ENCODE measurements at regions not wholly inside any gene's neighbourhood (a gene's known extent, or its start where the extent isn't known, plus 50 kb on each side); places are given as distances from the start of the nearest gene placed in this dataset.

DNA sequence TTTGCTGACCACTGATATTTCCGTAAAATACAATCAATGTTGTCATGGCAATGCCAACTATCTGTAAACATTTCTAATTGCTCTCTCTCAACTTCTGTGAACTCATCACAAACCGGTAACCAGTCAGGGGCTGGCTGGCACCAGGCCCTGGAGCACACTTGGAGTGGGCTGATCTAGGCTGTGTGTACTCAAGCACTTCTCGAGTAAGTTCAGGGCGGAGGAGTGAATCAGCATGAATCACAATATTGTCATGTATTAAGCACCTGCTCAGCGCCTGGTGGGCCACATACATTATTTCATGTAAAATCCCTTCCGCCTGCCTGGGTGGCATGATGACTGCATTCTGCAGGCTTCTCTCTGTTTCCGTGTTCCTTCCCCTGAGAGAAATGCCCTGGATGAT, 212.4 kb downstream of the FOXD2 start:
- Histone ChIP-seq H3K9me3 (ENCODE audit: control insufficient read depth in 5 of 5, low read length in 5 of 5) (no peaks in the 10 kb centered on the region), H3K27me3 (ENCODE audit: control insufficient read depth in 5 of 5, insufficient read depth in 4 of 5, low read length in 5 of 5) (peaks cover 0 to 13% (median 3%) of the 10 kb centered on the region in 5 donors), H3K36me3 (ENCODE audit: control insufficient read depth in 5 of 5, insufficient read depth in 5 of 5, low read length in 5 of 5) (no peaks in the 10 kb centered on the region), H3K4me1 (ENCODE audit: control insufficient read depth in 5 of 5, insufficient read depth in 5 of 5, low read length in 5 of 5) (peaks cover 0 to 5% (median 0%) of the 10 kb centered on the region in 5 donors), H3K27ac (ENCODE audit: low read depth, low read length) (no peak overlapping the region), H3K9ac (ENCODE audit: low read length in 5 of 5) (no peak overlapping the region), H3K4me3 (ENCODE audit: low read depth in 1 of 5, low read length in 5 of 5) (no peak overlapping the region)

DNA sequence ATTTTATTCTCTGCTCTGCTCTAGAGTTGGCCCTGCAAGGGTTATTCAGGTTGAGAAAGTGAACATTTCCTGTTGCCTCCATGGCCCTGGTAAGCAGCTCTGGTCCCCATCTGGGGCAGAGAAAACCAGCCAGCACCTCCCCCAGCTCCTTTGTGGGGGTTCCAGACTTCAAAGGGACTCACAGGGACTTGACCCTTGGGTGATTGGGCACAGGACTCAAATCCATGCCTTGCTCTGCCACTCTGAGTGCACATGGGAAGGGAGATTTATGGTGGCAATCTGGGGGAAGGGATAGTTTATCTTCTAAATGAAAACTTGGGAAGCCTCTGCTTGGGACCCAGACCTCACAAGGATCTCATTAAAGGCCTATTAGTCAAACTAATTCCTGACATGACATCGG, 212.8 kb downstream of the FOXD2 start:
- Histone ChIP-seq H3K27me3 (ENCODE audit: control insufficient read depth in 5 of 5, insufficient read depth in 4 of 5, low read length in 5 of 5) (peaks cover 0 to 12% (median 3%) of the 10 kb centered on the region in 5 donors), H3K9ac (ENCODE audit: low read length in 5 of 5) (no peak overlapping the region), H3K36me3 (ENCODE audit: control insufficient read depth in 5 of 5, insufficient read depth in 5 of 5, low read length in 5 of 5) (no peaks in the 10 kb centered on the region), H3K27ac (ENCODE audit: low read depth, low read length) (no peak overlapping the region), H3K9me3 (ENCODE audit: control insufficient read depth in 5 of 5, low read length in 5 of 5) (no peaks in the 10 kb centered on the region), H3K4me1 (ENCODE audit: control insufficient read depth in 5 of 5, insufficient read depth in 5 of 5, low read length in 5 of 5) (peaks cover 0 to under 1% (median 0%) of the 10 kb centered on the region in 5 donors), H3K4me3 (ENCODE audit: low read depth in 1 of 5, low read length in 5 of 5) (no peak overlapping the region)

DNA sequence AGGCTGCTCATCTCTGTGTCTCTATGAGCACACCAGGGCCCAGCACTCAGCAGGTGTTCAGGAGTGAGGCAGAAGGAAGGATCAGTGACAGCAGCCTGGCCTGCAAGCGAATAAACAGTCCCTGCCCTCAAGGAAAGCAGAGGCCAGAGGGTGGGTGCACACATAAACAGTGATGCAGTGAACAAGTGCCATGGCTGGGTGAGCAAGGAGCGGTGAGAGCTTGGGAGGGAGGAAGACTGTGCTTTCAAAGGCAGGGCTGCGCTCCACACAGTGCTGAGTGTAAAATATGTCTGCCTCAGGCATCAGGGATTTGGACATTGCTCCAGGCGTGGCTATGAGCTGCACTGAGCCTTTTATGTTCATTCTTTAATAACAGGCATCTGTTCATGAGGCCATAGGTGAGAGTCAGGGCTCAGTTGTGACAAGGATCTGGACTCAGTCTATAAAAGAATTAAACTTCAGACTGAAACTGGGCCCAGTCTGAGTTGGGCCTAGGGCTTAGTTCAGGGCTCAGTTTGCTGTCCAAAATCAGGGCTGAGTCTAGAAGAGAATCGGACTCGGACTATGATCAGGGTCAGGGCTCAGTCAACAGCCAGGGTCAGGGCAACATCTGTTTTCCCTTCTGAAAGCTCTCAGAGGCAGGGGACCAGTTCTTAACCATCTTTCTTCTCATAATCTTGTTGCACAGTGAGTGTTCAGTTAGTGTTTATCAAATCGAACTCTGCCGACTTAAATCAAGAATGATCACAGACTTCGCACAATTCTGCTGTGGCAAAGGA, 213.7 kb downstream of the FOXD2 start:
- Histone ChIP-seq H3K36me3 (ENCODE audit: control insufficient read depth in 5 of 5, insufficient read depth in 5 of 5, low read length in 5 of 5) (no peaks in the 10 kb centered on the region), H3K9ac (ENCODE audit: low read length in 5 of 5) (no peak overlapping the region), H3K9me3 (ENCODE audit: control insufficient read depth in 5 of 5, low read length in 5 of 5) (no peaks in the 10 kb centered on the region), H3K27ac (ENCODE audit: low read depth, low read length) (no peak overlapping the region), H3K4me3 (ENCODE audit: low read depth in 1 of 5, low read length in 5 of 5) (no peak overlapping the region), H3K4me1 (ENCODE audit: control insufficient read depth in 5 of 5, insufficient read depth in 5 of 5, low read length in 5 of 5) (no peaks in the 10 kb centered on the region), H3K27me3 (ENCODE audit: control insufficient read depth in 5 of 5, insufficient read depth in 4 of 5, low read length in 5 of 5) (peaks cover 0 to 7% (median 1%) of the 10 kb centered on the region in 5 donors)

DNA sequence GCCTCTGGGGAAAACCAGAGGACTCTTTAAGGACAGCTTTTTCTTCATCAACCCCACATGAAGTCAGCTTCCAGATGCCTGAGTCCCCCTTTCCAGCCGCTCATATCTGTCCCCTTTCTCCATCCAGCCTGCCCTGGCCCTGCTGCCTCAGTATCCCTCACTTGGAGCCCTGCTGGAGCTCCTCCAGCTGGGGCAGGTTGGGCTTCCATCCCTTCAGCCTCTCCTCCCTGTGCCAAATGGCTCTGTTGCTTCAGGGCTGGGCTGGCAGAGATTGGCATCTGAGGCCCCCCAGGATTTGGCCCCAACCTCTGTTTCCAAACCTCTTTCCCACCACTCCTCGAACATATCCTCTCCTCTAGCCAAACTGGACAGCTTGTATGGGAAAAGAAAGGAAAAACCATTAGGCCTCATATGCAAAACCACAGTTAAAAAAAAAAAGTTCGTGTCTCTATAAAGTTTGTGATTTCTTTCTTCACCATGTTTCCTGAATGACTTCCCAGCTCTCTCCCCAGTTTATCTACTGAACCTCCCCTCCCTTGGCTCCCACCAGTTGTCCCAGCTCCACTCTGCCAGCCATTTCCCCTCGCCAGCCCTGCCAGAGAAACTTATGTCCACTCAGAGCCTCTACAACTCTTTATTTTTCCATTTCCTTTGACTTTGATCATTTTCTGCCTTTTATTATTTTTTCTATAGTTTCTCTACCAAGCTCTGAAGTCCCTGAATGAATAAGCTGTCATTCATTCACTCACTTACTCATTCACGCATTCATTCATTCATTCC, 217.9 kb downstream of the FOXD2 start:
- Histone ChIP-seq H3K4me3 (ENCODE audit: low read depth in 1 of 5, low read length in 5 of 5) (no peak overlapping the region), H3K9me3 (ENCODE audit: control insufficient read depth in 5 of 5, low read length in 5 of 5) (no peaks in the 10 kb centered on the region), H3K36me3 (ENCODE audit: control insufficient read depth in 5 of 5, insufficient read depth in 5 of 5, low read length in 5 of 5) (no peaks in the 10 kb centered on the region), H3K27me3 (ENCODE audit: control insufficient read depth in 5 of 5, insufficient read depth in 4 of 5, low read length in 5 of 5) (peaks cover 0 to 12% (median 6%) of the 10 kb centered on the region in 5 donors), H3K27ac (ENCODE audit: low read depth, low read length) (no peak overlapping the region), H3K9ac (ENCODE audit: low read length in 5 of 5) (no peak overlapping the region), H3K4me1 (ENCODE audit: control insufficient read depth in 5 of 5, insufficient read depth in 5 of 5, low read length in 5 of 5) (no peaks in the 10 kb centered on the region)

DNA sequence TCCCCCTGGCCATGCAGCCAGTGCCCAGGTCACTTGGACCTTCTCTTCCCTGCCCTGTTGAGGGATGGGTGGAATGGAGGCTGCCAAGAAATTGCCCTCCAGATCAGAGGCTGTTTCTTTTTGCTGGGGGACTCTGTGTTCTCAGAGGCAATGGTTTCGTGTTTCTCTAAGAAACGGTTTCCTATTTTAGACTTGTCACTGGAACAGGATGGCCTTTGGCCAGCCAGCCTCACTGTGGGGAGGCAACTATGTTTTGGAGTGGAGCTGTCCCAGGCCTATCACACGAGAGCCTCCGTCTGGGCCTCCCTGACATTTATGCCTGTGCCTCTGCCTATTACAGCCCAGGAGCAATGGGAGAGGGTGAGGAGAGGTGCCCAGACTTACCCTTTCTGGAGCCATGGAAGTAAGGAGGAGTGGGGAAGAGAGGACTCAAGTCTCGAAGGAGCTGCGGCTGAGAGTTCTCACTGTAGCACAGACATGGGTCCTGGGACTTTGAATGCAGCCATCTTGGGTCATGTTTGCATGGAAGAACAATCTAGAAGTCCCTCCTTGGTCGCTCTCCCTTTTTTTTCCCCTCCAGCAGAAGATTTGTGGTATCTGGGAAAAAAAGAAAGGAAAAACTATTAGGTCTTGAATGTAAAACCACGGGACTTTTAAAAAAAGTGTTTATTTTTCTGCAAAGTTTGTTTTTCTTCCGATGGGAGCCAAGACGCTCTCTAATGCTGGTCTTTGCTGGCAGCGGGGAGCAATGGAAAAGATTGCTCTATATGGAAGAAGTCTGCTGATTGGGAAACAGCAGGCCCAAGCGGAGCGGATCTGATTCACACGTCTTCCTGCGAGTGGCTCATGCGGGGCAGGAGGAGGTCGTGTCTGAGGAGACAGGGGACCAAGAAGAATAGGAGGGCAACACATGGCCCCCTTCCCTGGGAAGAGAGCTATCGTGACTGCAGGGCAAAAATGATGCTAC, 219.2 kb downstream of the FOXD2 start:
- Histone ChIP-seq H3K36me3 (ENCODE audit: control insufficient read depth in 5 of 5, insufficient read depth in 5 of 5, low read length in 5 of 5) (no peaks in the 10 kb centered on the region), H3K27me3 (ENCODE audit: control insufficient read depth in 5 of 5, insufficient read depth in 4 of 5, low read length in 5 of 5) (peaks cover 0 to 12% (median 6%) of the 10 kb centered on the region in 5 donors), H3K9ac (ENCODE audit: low read length in 5 of 5) (no peak overlapping the region), H3K9me3 (ENCODE audit: control insufficient read depth in 5 of 5, low read length in 5 of 5) (no peaks in the 10 kb centered on the region), H3K4me1 (ENCODE audit: control insufficient read depth in 5 of 5, insufficient read depth in 5 of 5, low read length in 5 of 5) (no peaks in the 10 kb centered on the region), H3K4me3 (ENCODE audit: low read depth in 1 of 5, low read length in 5 of 5) (no peak overlapping the region), H3K27ac (ENCODE audit: low read depth, low read length) (no peak overlapping the region)

DNA sequence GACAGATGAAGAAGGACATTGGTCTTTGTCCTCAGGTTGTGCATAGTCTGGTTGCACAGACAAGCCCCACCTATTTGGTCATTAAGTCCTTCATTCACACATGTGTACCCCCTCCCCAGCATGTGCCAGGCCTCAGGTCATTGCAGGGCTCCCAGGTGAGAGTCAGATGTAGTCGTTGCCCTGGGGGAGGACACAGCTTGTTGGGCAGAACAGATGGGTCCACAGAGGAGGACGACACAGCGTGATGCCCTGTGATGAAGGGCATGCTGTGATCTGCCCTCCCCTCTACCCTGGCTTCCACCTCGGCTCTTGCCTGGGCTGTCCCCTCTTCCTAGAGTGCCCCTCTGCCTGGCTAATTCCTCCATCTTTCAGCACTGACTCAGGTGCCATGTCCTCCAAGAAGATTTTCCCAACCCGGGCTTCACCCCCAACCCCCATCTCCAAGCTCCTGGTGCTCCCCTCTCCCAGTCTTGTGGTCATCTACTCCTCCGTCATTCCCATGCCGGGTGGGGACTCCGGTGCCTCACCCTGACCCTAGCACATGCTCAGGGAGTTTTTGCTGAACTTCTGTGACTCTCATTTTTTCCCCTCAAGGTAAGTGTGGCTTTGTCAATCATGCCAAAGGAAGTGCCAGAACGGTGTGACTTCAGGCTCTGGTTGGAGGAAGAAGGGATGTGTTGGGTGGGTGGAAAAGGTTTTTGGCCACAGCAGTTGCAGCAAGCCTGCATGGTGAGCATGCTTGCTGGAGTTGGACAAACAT, 220.5 kb downstream of the FOXD2 start:
- Histone ChIP-seq H3K27me3 (ENCODE audit: control insufficient read depth in 5 of 5, insufficient read depth in 4 of 5, low read length in 5 of 5) (peaks cover 0 to 12% (median 6%) of the 10 kb centered on the region in 5 donors), H3K4me3 (ENCODE audit: low read depth in 1 of 5, low read length in 5 of 5) (no peak overlapping the region), H3K9ac (ENCODE audit: low read length in 5 of 5) (no peak overlapping the region), H3K36me3 (ENCODE audit: control insufficient read depth in 5 of 5, insufficient read depth in 5 of 5, low read length in 5 of 5) (no peaks in the 10 kb centered on the region), H3K27ac (ENCODE audit: low read depth, low read length) (no peak overlapping the region), H3K9me3 (ENCODE audit: control insufficient read depth in 5 of 5, low read length in 5 of 5) (no peaks in the 10 kb centered on the region), H3K4me1 (ENCODE audit: control insufficient read depth in 5 of 5, insufficient read depth in 5 of 5, low read length in 5 of 5) (no peaks in the 10 kb centered on the region)

DNA sequence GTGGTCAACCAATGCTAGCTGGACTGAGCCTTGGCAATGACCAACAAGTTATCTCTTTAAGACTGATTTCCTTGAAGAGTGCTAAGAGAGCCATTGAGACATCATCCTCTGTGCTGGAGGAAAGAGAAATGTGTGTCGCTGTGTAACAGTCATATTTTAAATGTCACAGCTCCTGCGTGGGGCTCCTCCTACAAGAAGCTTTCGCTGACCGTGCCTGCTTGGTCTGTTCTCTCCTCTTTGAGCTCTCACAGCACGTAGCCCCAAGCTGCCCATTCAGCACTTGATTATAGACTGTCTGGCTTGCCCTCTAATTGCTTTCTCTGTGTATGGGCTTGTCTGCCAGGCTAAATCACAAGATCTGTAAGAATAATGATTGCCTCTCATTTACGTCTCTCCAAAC, 221.3 kb downstream of the FOXD2 start:
- H3K27ac ChIP-seq (ENCODE audit: low read depth, low read length), result no peak overlapping the region
- H3K9me3 ChIP-seq (ENCODE audit: control insufficient read depth in 5 of 5, low read length in 5 of 5), result no peaks in the 10 kb centered on the region
- H3K9ac ChIP-seq (ENCODE audit: low read length in 5 of 5), result no peak overlapping the region
- no peaks in the 10 kb centered on the region for H3K4me1 ChIP-seq (ENCODE audit: control insufficient read depth in 5 of 5, insufficient read depth in 5 of 5, low read length in 5 of 5)
- H3K36me3 ChIP-seq (ENCODE audit: control insufficient read depth in 5 of 5, insufficient read depth in 5 of 5, low read length in 5 of 5), result no peaks in the 10 kb centered on the region
- peaks cover 0 to 12% (median 6%) of the 10 kb centered on the region in 5 donors for H3K27me3 ChIP-seq (ENCODE audit: control insufficient read depth in 5 of 5, insufficient read depth in 4 of 5, low read length in 5 of 5)
- H3K4me3 ChIP-seq (ENCODE audit: low read depth in 1 of 5, low read length in 5 of 5), result no peak overlapping the region

DNA sequence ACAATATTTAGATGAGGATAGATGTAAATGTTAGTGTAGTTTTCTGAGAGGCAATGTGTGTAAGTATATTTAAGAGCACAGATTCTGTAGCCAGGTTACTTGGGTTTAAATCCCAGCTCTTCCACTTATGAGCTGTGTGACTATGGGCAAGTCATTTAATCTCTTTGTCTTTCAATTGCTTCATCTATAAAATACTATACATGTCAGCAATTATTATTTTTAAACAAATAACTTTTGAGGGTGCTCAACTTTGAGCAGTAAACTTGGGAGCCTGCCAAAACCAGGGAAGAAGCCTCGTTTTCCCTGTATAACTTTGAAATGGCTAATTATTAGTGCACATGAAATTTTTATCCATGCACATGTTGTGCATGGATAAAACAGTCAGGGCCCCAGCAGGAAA, 222.8 kb downstream of the FOXD2 start:
- H3K27me3 ChIP-seq (ENCODE audit: control insufficient read depth in 5 of 5, insufficient read depth in 4 of 5, low read length in 5 of 5), result peaks cover 0 to 12% (median 6%) of the 10 kb centered on the region in 5 donors
- no peak overlapping the region for H3K4me3 ChIP-seq (ENCODE audit: low read depth in 1 of 5, low read length in 5 of 5)
- no peak overlapping the region for H3K9ac ChIP-seq (ENCODE audit: low read length in 5 of 5)
- no peaks in the 10 kb centered on the region for H3K4me1 ChIP-seq (ENCODE audit: control insufficient read depth in 5 of 5, insufficient read depth in 5 of 5, low read length in 5 of 5)
- H3K9me3 ChIP-seq (ENCODE audit: control insufficient read depth in 5 of 5, low read length in 5 of 5), result no peaks in the 10 kb centered on the region
- no peaks in the 10 kb centered on the region for H3K36me3 ChIP-seq (ENCODE audit: control insufficient read depth in 5 of 5, insufficient read depth in 5 of 5, low read length in 5 of 5)
- no peak overlapping the region for H3K27ac ChIP-seq (ENCODE audit: low read depth, low read length)

DNA sequence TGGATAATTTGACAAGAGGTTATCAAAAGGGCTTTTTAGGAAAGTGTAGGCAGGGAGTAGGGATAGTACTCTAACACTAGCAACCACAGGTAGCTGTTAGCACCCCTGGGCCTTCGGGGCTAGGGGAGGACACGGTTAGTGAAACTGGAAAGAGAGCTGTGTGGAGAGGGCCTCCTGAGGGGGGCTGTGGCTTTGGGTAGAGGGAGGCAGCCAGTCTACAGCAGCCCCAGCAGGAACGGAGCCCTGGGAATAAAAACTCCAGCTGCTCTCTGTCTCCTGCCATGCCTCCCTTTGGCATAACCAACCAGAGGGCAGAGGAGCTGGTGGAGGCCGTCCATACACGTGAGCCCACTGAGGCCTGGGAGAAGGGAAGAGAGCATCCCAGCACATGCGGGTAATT, 223.2 kb downstream of the FOXD2 start:
- H3K9ac ChIP-seq (ENCODE audit: low read length in 5 of 5), result no peak overlapping the region
- peaks cover 0 to 12% (median 6%) of the 10 kb centered on the region in 5 donors for H3K27me3 ChIP-seq (ENCODE audit: control insufficient read depth in 5 of 5, insufficient read depth in 4 of 5, low read length in 5 of 5)
- no peak overlapping the region for H3K27ac ChIP-seq (ENCODE audit: low read depth, low read length)
- H3K4me1 ChIP-seq (ENCODE audit: control insufficient read depth in 5 of 5, insufficient read depth in 5 of 5, low read length in 5 of 5), result no peaks in the 10 kb centered on the region
- no peak overlapping the region for H3K4me3 ChIP-seq (ENCODE audit: low read depth in 1 of 5, low read length in 5 of 5)
- H3K9me3 ChIP-seq (ENCODE audit: control insufficient read depth in 5 of 5, low read length in 5 of 5), result no peaks in the 10 kb centered on the region
- H3K36me3 ChIP-seq (ENCODE audit: control insufficient read depth in 5 of 5, insufficient read depth in 5 of 5, low read length in 5 of 5), result no peaks in the 10 kb centered on the region

All from subcutaneous abdominal adipose tissue (tissue), 5 donors.